ENCODE measurements at regions not wholly inside any gene's neighbourhood (a gene's known extent, or its start where the extent isn't known, plus 50 kb on each side); places are given as distances from the start of the nearest gene placed in this dataset.

DNA sequence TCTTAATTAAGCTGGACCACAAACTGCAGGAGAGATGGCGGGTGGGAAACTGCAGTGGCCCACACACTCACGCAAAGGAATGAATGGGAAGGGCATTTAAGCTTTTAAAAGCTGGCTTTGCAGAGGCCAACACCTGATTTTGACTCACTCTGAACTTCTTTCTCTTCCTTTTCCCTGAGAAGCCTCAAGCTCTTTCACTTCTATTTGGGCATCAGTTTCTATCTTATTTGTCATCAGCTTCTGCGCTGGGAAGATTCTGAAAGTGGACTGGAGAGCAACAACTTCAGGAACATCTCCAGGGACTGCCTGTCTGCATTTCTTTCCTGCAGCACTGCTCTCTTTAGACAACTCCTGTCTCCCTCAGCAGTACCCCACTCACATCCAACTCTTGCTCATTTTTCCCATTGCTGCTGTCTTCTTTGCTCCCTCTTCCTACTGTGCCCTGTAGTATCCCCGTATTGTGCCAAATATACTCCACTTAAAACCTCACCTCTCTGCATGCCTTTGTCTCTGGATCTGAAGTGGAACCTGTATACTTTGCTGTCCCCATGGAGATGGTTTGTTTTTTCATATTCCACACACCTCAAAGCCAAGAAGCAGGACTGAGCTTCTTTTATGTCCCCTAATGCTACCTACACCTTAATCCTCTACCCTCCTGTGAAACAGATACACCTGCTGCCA is 143.3 kb upstream of the JUN start:
- TF ChIP-seq, protein P1, sequence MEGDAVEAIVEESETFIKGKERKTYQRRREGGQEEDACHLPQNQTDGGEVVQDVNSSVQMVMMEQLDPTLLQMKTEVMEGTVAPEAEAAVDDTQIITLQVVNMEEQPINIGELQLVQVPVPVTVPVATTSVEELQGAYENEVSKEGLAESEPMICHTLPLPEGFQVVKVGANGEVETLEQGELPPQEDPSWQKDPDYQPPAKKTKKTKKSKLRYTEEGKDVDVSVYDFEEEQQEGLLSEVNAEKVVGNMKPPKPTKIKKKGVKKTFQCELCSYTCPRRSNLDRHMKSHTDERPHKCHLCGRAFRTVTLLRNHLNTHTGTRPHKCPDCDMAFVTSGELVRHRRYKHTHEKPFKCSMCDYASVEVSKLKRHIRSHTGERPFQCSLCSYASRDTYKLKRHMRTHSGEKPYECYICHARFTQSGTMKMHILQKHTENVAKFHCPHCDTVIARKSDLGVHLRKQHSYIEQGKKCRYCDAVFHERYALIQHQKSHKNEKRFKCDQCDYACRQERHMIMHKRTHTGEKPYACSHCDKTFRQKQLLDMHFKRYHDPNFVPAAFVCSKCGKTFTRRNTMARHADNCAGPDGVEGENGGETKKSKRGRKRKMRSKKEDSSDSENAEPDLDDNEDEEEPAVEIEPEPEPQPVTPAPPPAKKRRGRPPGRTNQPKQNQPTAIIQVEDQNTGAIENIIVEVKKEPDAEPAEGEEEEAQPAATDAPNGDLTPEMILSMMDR (IDR thresholded peaks at IDR 0.05), result no peak
- no peak for TF ChIP-seq POLR2A (IDR thresholded peaks at IDR 0.05)
